ENCODE measurements at regions not wholly inside any gene's neighbourhood (a gene's known extent, or its start where the extent isn't known, plus 50 kb on each side); places are given as distances from the start of the nearest gene placed in this dataset.

DNA sequence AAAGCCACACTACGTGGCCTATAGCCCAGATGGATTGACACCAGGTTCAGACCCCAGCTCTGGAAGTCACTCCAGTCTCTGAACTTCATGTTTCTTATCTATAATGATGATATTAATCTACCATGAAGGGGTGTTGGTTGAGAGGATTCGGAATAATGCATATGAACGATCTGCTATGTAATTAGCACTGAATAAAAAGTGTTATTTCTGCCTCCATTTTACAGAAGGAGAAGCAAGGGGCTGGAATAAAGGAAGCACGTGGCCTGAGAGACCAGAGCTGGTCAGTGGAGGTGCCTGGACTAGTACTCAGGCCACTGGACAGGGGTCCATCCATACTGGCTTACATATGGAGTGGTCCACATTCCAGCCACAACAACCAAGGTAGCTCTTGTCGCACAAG, 166.5 kb upstream of the MYCN start:
- TF ChIP-seq, protein P1, sequence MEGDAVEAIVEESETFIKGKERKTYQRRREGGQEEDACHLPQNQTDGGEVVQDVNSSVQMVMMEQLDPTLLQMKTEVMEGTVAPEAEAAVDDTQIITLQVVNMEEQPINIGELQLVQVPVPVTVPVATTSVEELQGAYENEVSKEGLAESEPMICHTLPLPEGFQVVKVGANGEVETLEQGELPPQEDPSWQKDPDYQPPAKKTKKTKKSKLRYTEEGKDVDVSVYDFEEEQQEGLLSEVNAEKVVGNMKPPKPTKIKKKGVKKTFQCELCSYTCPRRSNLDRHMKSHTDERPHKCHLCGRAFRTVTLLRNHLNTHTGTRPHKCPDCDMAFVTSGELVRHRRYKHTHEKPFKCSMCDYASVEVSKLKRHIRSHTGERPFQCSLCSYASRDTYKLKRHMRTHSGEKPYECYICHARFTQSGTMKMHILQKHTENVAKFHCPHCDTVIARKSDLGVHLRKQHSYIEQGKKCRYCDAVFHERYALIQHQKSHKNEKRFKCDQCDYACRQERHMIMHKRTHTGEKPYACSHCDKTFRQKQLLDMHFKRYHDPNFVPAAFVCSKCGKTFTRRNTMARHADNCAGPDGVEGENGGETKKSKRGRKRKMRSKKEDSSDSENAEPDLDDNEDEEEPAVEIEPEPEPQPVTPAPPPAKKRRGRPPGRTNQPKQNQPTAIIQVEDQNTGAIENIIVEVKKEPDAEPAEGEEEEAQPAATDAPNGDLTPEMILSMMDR (IDR thresholded peaks at IDR 0.05), result no peak
- TF ChIP-seq POLR2A (IDR thresholded peaks at IDR 0.05) (no peak), EP300 (IDR thresholded peaks at IDR 0.05) (no peak), POLR2AphosphoS5 (IDR thresholded peaks at IDR 0.05) (no peak)
